ENCODE measurements at regions not wholly inside any gene's neighbourhood (a gene's known extent, or its start where the extent isn't known, plus 50 kb on each side); places are given as distances from the start of the nearest gene placed in this dataset.

DNA sequence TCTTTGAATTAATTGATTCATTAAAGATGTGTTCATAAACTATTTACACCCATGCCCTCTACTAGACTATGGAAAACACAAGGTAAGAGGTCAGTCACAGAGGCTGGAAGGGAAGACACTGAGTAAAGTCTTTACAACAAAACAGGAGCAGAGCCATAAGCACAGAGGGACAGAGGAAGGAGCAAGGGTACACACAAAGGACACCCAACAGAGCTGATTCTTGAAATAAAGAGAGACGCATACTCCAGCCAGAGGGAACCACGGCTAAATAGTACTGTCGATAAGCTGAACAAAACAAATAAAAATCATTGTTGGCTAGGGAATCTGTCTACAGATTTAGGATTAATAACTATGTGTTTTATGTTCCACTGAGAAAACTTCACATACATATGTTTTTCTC lies 289.2 kb downstream of the EFNB2 start:
- H3K36me3 ChIP-seq (replicated peaks; ENCODE audit: insufficient read depth, low read depth), result no peaks in the 10 kb centered on the region
- no peak overlapping the region for H3K4me2 ChIP-seq
- 76% methylated on average over 3 of the region's 3 CpGs for WGBS (ENCODE audit: low lambda C conversion rate, missing lambda C conversion rate)
- H4K20me1 ChIP-seq (ENCODE audit: insufficient read depth, poor library complexity, severe bottlenecking), result no peaks in the 10 kb centered on the region
- no peak overlapping the region for H3K27ac ChIP-seq
- TF ChIP-seq EZH2 (IDR thresholded peaks at IDR 0.05; ENCODE audit: borderline replicate concordance) (no peak), EZH2phosphoT487 (IDR thresholded peaks at IDR 0.05; ENCODE audit: low read depth, severe bottlenecking, unreplicated experiment) (no peak)
- TF ChIP-seq, protein P1, sequence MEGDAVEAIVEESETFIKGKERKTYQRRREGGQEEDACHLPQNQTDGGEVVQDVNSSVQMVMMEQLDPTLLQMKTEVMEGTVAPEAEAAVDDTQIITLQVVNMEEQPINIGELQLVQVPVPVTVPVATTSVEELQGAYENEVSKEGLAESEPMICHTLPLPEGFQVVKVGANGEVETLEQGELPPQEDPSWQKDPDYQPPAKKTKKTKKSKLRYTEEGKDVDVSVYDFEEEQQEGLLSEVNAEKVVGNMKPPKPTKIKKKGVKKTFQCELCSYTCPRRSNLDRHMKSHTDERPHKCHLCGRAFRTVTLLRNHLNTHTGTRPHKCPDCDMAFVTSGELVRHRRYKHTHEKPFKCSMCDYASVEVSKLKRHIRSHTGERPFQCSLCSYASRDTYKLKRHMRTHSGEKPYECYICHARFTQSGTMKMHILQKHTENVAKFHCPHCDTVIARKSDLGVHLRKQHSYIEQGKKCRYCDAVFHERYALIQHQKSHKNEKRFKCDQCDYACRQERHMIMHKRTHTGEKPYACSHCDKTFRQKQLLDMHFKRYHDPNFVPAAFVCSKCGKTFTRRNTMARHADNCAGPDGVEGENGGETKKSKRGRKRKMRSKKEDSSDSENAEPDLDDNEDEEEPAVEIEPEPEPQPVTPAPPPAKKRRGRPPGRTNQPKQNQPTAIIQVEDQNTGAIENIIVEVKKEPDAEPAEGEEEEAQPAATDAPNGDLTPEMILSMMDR (IDR thresholded peaks at IDR 0.05; ENCODE audit: poor library complexity), result no peak
- H3K79me2 ChIP-seq, result no peaks in the 10 kb centered on the region
- no peak overlapping the region for H3K4me3 ChIP-seq
- H3K27me3 ChIP-seq, result no peaks in the 10 kb centered on the region
- no peak overlapping the region for H2AFZ ChIP-seq
- H3K9me3 ChIP-seq (ENCODE audit: low read depth), result no peaks in the 10 kb centered on the region
- H3K4me1 ChIP-seq (ENCODE audit: insufficient read depth), result peaks cover 4% of the 10 kb centered on the region
- no peak for DNase-seq (ENCODE audit: low spot score)
- no peaks in the 10 kb centered on the region for H3K9me2 ChIP-seq (replicated peaks; ENCODE audit: insufficient read depth)

GRCh38 chr13:106243011-106243565 lies 292.4 kb downstream of the EFNB2 start:
- no peak for TF ChIP-seq EZH2 (IDR thresholded peaks at IDR 0.05; ENCODE audit: borderline replicate concordance)
- TF ChIP-seq EZH2phosphoT487 (IDR thresholded peaks at IDR 0.05; ENCODE audit: low read depth, severe bottlenecking, unreplicated experiment), result no peak
- TF ChIP-seq, protein P1 (IDR thresholded peaks at IDR 0.05; ENCODE audit: poor library complexity), result no peak
- H3K4me2 ChIP-seq, result peak overlapping the region; percentile 6
- no peaks in the 10 kb centered on the region for H3K9me2 ChIP-seq (replicated peaks; ENCODE audit: insufficient read depth)
- no peaks in the 10 kb centered on the region for H3K79me2 ChIP-seq
- H3K36me3 ChIP-seq (replicated peaks; ENCODE audit: insufficient read depth, low read depth), result no peaks in the 10 kb centered on the region
- no peak overlapping the region for H2AFZ ChIP-seq
- no peak overlapping the region for H3K27ac ChIP-seq
- H3K9me3 ChIP-seq (ENCODE audit: low read depth), result no peaks in the 10 kb centered on the region
- WGBS (ENCODE audit: low lambda C conversion rate, missing lambda C conversion rate), result 84% methylated on average over 6 of the region's 6 CpGs
- no peaks in the 10 kb centered on the region for H3K27me3 ChIP-seq
- H4K20me1 ChIP-seq (ENCODE audit: insufficient read depth, poor library complexity, severe bottlenecking), result no peaks in the 10 kb centered on the region
- DNase-seq (ENCODE audit: low spot score), result no peak
- H3K4me1 ChIP-seq (ENCODE audit: insufficient read depth), result peaks cover 4% of the 10 kb centered on the region
- H3K4me3 ChIP-seq, result no peak overlapping the region

GRCh38 chr13:106241974-106242953 lies 293.2 kb downstream of the EFNB2 start:
- Histone ChIP-seq H3K9me2 (replicated peaks; ENCODE audit: insufficient read depth) (no peaks in the 10 kb centered on the region), H3K27me3 (no peaks in the 10 kb centered on the region), H3K27ac (no peak overlapping the region), H3K79me2 (no peaks in the 10 kb centered on the region), H3K9me3 (ENCODE audit: low read depth) (no peaks in the 10 kb centered on the region), H3K36me3 (replicated peaks; ENCODE audit: insufficient read depth, low read depth) (no peaks in the 10 kb centered on the region), H3K4me3 (no peak overlapping the region), H2AFZ (no peak overlapping the region), H3K4me2 (peak overlapping the region; percentile 6), H3K4me1 (ENCODE audit: insufficient read depth) (peaks cover 4% of the 10 kb centered on the region), H4K20me1 (ENCODE audit: insufficient read depth, poor library complexity, severe bottlenecking) (no peaks in the 10 kb centered on the region)
- peak; percentile 97 for TF ChIP-seq EZH2phosphoT487 (IDR thresholded peaks at IDR 0.05; ENCODE audit: low read depth, severe bottlenecking, unreplicated experiment)
- TF ChIP-seq EZH2 (IDR thresholded peaks at IDR 0.05; ENCODE audit: borderline replicate concordance), result no peak
- 38% methylated on average over 10 of the region's 10 CpGs for WGBS (ENCODE audit: low lambda C conversion rate, missing lambda C conversion rate)
- peak; percentile 45 for DNase-seq (ENCODE audit: low spot score)

DNA sequence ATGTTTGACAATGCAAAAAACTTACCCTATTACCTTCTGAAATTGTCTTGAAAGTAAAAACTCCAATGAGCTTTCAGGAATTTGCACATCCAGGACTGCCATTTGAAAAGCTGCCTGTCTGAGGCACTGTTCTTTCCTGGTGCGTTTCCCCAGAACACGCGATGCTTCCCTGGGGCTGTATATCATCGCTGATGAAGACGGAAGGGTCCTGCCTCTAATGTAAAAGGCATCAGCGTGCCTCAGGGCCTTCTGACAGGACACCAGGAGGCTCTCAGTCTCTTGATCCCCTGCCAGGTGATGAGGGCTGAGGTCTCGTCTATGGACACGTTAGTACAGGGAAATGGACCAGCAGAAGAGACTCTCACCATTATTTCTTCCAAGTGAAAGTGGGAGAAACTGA lies 296.8 kb downstream of the EFNB2 start:
- Histone ChIP-seq H3K27me3 (no peaks in the 10 kb centered on the region), H3K79me2 (no peaks in the 10 kb centered on the region), H3K36me3 (replicated peaks; ENCODE audit: insufficient read depth, low read depth) (no peaks in the 10 kb centered on the region), H4K20me1 (ENCODE audit: insufficient read depth, poor library complexity, severe bottlenecking) (no peaks in the 10 kb centered on the region), H3K4me2 (no peak overlapping the region), H3K9me2 (replicated peaks; ENCODE audit: insufficient read depth) (no peaks in the 10 kb centered on the region), H3K4me3 (no peak overlapping the region), H3K9me3 (ENCODE audit: low read depth) (no peaks in the 10 kb centered on the region), H3K4me1 (ENCODE audit: insufficient read depth) (peaks cover 4% of the 10 kb centered on the region), H2AFZ (no peak overlapping the region), H3K27ac (no peak overlapping the region)
- DNase-seq (ENCODE audit: low spot score), result no peak
- TF ChIP-seq EZH2phosphoT487 (IDR thresholded peaks at IDR 0.05; ENCODE audit: low read depth, severe bottlenecking, unreplicated experiment) (no peak), EZH2 (IDR thresholded peaks at IDR 0.05; ENCODE audit: borderline replicate concordance) (no peak)
- TF ChIP-seq, protein P1 (IDR thresholded peaks at IDR 0.05; ENCODE audit: poor library complexity), result no peak
- WGBS (ENCODE audit: low lambda C conversion rate, missing lambda C conversion rate), result 76% methylated on average over 8 of the region's 8 CpGs

All from hepatocyte (in vitro differentiated cells).